Uterus (tissue), 3 donors: ENCODE measurements at regions not wholly inside any gene's neighbourhood (a gene's known extent, or its start where the extent isn't known, plus 50 kb on each side); places are given as distances from the start of the nearest gene placed in this dataset.
"Not testable (repeated sequence)": the region's sequence is repeated elsewhere in the genome, so short reads cannot be mapped to it uniquely, and the experiment has no call there.

Experiments
- DNase-seq, 2 donors: peaks; one replicate each; pipeline ENCODE4 v3.0.0-alpha.2; 2019 to 2020
- H3K27ac ChIP-seq, 2 donors: fragments of 200-600 bp; sonication (generic); 1 replicate in 1 of 2; 2 replicates in 1 of 2; pipeline ENCODE4 v1.5.1; 2016 to 2018
- H3K27me3 ChIP-seq, 2 donors: fragments of 200-600 bp; sonication (generic); one replicate each; pipeline ENCODE4 v1.5.1; 2018 to 2019; ENCODE audit warnings: control low read depth in 1 of 2
- H3K36me3 ChIP-seq, 2 donors: fragments of 200-600 bp; sonication (generic); one replicate each; pipeline ENCODE4 v1.5.1; 2019; ENCODE audit warnings: control low read depth in 1 of 2
- H3K4me1 ChIP-seq, 2 donors: fragments of 200-600 bp; sonication (generic); one replicate each; pipeline ENCODE4 v1.5.1; 2018 to 2019; ENCODE audit warnings: control low read depth in 1 of 2
- H3K4me3 ChIP-seq, 2 donors: fragments of 200-600 bp; sonication (generic); 1 replicate in 1 of 2; 2 replicates in 1 of 2; pipeline ENCODE4 v1.5.1; 2018 to 2019; ENCODE audit warnings: mild to moderate bottlenecking in 1 of 2
- H3K9me3 ChIP-seq, 2 donors: fragments of 200-600 bp; sonication (generic); one replicate each; pipeline ENCODE4 v1.5.1; 2019; ENCODE audit warnings: control low read depth in 1 of 2
- POLR2A ChIP-seq, 2 donors: fragments of 450-650 bp; IDR thresholded peaks; one replicate each; pipeline ENCODE4 v1.6.1; 2016; ENCODE audit warnings: antibody characterized with exemption in 2 of 2, mild to moderate bottlenecking in 1 of 2, moderate library complexity in 1 of 2
- intact Hi-C: fragments of 100-400 bp; cut with DNase I; formaldehyde crosslinking; loops from one replicate; pipeline ENCODE4 v1.15.1; 2023; ENCODE audit warnings: low total_unique reads
- TF ChIP-seq, protein P1 (sequence below), 4 experiments: fragments of 200-600 bp in 2 of 4; fragments of 450-650 bp in 2 of 4; sonication (generic) in 2 of 4; IDR thresholded peaks; one replicate each; pipeline ENCODE4 v1.5.1; 2016 to 2019; ENCODE audit warnings: antibody characterized with exemption in 4 of 4, mild to moderate bottlenecking in 2 of 4, moderate library complexity in 1 of 4
- donor health status: DM: yes; HTN: yes; CAD: no.

DNA sequence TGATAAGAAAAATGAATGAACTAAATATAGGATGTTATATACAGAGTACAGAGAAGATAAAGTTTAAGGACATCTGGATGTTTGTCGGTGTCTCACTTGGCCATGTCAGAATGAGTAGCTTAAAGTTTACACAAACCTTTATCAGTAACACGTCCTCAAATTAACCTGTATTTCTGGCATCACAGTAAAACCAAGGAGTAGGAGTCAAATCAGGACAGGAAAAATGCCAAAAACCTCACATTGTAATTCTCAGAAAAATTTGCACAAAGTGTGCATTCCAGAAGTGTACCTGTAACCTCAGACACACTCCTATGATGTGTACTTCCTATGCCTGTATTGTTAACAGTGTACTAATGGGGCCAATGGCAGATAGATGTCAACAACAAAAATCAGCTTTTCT, 139.3 kb downstream of the SMC2 start:
- Histone ChIP-seq H3K4me1 (no peaks in the 10 kb centered on the region), H3K9me3 (no peaks in the 10 kb centered on the region), H3K27me3 (no peaks in the 10 kb centered on the region), H3K4me3 (no peak overlapping the region), H3K36me3 (no peaks in the 10 kb centered on the region), H3K27ac (no peak overlapping the region)
- TF ChIP-seq, protein P1, sequence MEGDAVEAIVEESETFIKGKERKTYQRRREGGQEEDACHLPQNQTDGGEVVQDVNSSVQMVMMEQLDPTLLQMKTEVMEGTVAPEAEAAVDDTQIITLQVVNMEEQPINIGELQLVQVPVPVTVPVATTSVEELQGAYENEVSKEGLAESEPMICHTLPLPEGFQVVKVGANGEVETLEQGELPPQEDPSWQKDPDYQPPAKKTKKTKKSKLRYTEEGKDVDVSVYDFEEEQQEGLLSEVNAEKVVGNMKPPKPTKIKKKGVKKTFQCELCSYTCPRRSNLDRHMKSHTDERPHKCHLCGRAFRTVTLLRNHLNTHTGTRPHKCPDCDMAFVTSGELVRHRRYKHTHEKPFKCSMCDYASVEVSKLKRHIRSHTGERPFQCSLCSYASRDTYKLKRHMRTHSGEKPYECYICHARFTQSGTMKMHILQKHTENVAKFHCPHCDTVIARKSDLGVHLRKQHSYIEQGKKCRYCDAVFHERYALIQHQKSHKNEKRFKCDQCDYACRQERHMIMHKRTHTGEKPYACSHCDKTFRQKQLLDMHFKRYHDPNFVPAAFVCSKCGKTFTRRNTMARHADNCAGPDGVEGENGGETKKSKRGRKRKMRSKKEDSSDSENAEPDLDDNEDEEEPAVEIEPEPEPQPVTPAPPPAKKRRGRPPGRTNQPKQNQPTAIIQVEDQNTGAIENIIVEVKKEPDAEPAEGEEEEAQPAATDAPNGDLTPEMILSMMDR (IDR thresholded peaks at IDR 0.05): no peak
- TF ChIP-seq POLR2A (IDR thresholded peaks at IDR 0.05): no peak
- intact Hi-C loops: no loop called here
- no peak for DNase-seq

DNA sequence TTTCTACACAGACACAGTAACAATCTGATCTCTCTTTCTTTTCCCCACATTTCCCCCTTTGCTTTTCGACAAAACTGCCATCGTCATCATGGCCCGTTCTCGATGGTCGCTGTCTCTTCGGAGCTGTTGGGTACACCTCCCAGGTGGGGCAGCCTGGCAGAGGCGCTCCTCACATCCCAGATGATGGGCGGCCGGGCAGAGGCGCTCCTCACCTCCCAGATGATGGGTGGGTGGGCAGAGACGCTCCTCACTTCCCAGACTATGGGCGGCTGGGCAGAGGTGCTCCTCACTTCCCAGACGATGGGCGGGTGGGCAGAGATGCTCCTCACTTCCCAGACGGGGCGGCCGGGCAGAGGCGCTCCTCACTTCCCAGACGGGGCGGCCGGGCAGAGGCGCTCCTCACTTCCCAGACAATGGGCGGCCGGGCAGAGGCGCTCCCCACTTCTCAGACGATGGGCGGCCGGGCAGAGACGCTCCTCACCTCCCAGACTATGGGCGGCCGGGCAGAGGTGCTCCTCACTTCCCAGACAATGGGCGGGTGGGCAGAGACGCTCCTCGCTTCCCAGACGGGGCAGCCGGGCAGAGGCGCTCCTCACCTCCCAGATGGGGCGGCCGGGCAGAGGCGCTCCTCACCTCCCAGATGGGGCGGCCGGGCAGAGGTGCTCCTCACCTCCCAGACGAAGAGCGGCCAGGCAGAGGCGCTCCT, 140.7 kb downstream of the SMC2 start:
- H3K36me3 ChIP-seq, H3K4me3 ChIP-seq, H3K27ac ChIP-seq, intact Hi-C loops, H3K27me3 ChIP-seq, H3K4me1 ChIP-seq, DNase-seq, H3K9me3 ChIP-seq: not testable (repeated sequence)

DNA sequence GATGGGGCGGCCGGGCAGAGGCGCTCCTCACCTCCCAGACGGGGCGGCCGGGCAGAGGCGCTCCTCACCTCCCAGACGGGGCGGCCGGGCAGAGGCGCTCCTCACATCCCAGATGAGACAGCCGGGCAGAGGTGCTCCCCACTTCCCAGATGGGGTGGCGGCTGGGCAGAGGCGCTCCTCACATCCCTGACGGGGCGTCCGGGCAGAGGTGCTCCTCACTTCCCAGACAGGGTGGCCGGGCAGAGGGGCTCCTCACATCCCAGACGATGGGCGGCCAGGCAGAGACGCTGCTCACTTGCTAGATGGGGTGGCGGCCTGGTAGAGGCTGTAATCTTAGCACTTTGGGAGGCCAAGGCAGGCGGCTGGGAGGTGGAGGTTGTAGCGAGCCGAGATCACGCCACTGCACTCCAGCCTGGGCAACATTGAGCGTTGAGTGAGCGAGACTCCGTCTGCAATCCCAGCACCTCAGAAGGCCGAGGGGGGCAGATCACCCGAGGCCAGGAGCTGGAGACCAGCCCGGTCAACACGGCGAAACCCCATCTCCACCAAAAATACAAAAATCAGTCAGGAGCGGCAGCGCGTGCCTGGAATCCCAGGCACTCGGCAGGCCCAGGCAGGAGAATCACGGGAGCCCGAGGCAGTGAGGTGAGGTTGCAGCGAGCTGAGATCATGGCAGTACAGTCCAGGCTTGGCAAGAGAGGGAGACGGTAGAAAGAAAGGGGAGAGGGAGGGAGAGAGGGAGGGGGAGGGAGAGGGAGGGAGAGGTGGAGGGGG, 141.4 kb downstream of the SMC2 start:
- H3K27me3 ChIP-seq, H3K4me1 ChIP-seq, H3K9me3 ChIP-seq, H3K27ac ChIP-seq, intact Hi-C loops, H3K4me3 ChIP-seq, DNase-seq, H3K36me3 ChIP-seq: not testable (repeated sequence)

DNA sequence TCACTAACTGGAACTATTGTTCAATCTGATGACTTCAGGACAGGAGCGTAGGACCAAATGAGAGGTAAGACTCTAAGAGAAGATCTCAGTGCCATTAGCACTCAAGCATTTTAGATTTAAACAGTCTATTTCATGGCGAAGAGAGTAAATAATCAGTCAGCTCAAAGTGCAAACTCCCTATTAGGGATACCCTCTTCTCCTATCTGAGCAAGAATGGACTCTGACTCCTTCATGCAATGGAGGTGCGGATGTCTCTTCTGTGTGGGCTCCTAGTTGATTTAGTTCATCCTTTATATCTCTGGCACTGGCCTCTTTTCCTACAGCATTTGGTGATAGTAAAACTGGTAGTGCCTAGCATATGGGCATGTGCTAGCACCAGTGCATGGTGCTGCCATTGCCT, 144.6 kb downstream of the SMC2 start:
- H3K27ac ChIP-seq: no peak overlapping the region
- intact Hi-C loops: no loop called here
- no peak overlapping the region for H3K4me3 ChIP-seq
- no peaks in the 10 kb centered on the region for H3K36me3 ChIP-seq
- no peaks in the 10 kb centered on the region for H3K27me3 ChIP-seq
- no peaks in the 10 kb centered on the region for H3K9me3 ChIP-seq
- TF ChIP-seq, protein P1 (IDR thresholded peaks at IDR 0.05): no peak
- no peak for TF ChIP-seq POLR2A (IDR thresholded peaks at IDR 0.05)
- DNase-seq: no peak
- H3K4me1 ChIP-seq: no peaks in the 10 kb centered on the region

DNA sequence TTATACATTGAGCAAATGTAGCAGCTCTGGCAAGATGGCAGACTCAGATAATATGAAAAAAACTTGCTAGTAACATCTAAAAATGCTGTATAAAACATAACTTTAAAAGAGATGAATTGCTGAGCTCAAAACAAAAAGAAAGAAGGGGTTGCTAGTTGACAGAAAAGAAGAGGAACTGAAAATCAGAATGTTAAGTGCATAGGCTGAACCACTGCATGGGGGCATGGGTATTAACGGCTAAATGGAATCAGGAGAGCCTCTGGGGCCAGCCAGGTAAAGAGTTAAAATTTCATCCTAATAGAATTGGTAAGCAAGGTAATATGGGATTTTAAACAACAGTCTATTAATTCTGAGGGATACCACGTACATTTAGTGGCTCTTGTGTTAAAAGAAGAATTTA, 146.8 kb downstream of the SMC2 start:
- H3K4me1 ChIP-seq: no peaks in the 10 kb centered on the region
- no peak overlapping the region for H3K27ac ChIP-seq
- H3K36me3 ChIP-seq: no peaks in the 10 kb centered on the region
- H3K4me3 ChIP-seq: no peak overlapping the region
- no peak for TF ChIP-seq POLR2A (IDR thresholded peaks at IDR 0.05)
- TF ChIP-seq, protein P1 (IDR thresholded peaks at IDR 0.05): no peak
- no peaks in the 10 kb centered on the region for H3K27me3 ChIP-seq
- H3K9me3 ChIP-seq: no peaks in the 10 kb centered on the region
- intact Hi-C loops: no loop called here
- DNase-seq: no peak

DNA sequence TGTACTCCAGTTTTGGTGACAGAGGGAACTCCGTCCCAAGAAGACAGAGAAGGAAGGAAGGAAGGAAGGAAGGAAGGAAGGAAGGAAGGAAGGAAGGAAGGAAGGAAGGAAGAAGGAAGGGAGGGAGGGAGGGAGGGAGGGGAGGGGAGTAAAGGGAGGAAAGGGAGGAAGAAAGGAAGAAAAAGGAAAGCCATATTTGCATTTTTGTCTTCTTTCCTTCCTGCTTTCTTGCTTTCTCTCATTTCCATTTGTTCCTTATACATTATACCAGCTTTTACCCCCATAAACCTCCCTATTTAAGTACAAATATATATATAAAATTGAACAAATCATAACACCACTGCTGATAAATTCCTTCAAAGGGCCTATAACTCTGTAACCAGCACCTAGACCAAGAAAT, 151.8 kb downstream of the SMC2 start:
- Histone ChIP-seq H3K4me3 (no peak overlapping the region), H3K27me3 (no peaks in the 10 kb centered on the region), H3K4me1 (no peaks in the 10 kb centered on the region), H3K27ac (no peak overlapping the region), H3K9me3 (no peaks in the 10 kb centered on the region), H3K36me3 (no peaks in the 10 kb centered on the region)
- intact Hi-C loops: no loop called here
- TF ChIP-seq POLR2A (IDR thresholded peaks at IDR 0.05): no peak
- TF ChIP-seq, protein P1 (IDR thresholded peaks at IDR 0.05): no peak
- no peak for DNase-seq
